ENCODE measurements at regions not wholly inside any gene's neighbourhood (a gene's known extent, or its start where the extent isn't known, plus 50 kb on each side); places are given as distances from the start of the nearest gene placed in this dataset.
"Not testable (repeated sequence)": the region's sequence is repeated elsewhere in the genome, so short reads cannot be mapped to it uniquely, and the experiment has no call there.

GRCh38 chr5:2063380-2063779 lies 180.7 kb upstream of the IRX4 start:
- DNase-seq = not testable (repeated sequence)

- DNase-seq = no peak
These were observed 170.0 kb upstream of the IRX4 start for GRCh38 chr5:2052687-2053086.

GRCh38 chr5:2049876-2050275 lies 167.2 kb upstream of the IRX4 start:
- DNase-seq = no peak

- no peak for DNase-seq
These were observed 165.9 kb upstream of the IRX4 start for GRCh38 chr5:2048664-2049063.

- no peak for DNase-seq
These were observed 164.7 kb upstream of the IRX4 start for GRCh38 chr5:2047341-2047927.

GRCh38 chr5:2044041-2044440 lies 161.3 kb upstream of the IRX4 start:
- no peak for DNase-seq

- no peak for DNase-seq
These were observed 156.4 kb upstream of the IRX4 start for GRCh38 chr5:2039180-2039531.

- DNase-seq = peak; percentile 48
These were observed 155.8 kb upstream of the IRX4 start for GRCh38 chr5:2038321-2039179.

- no peak for DNase-seq
These were observed 154.2 kb upstream of the IRX4 start for GRCh38 chr5:2036885-2037284.

GRCh38 chr5:2032432-2032831 lies 149.7 kb upstream of the IRX4 start:
- DNase-seq = no peak

GRCh38 chr5:2031581-2031980 lies 148.9 kb upstream of the IRX4 start:
- no peak for DNase-seq

- no peak for DNase-seq
These were observed 147.4 kb upstream of the IRX4 start for GRCh38 chr5:2030131-2030530.

GRCh38 chr5:2029206-2029605 lies 146.5 kb upstream of the IRX4 start:
- no peak for DNase-seq

- DNase-seq = no peak
These were observed 145.1 kb upstream of the IRX4 start for GRCh38 chr5:2027790-2028189.

GRCh38 chr5:2024986-2025721 lies 142.4 kb upstream of the IRX4 start:
- no peak for DNase-seq

- no peak for DNase-seq
These were observed 140.5 kb upstream of the IRX4 start for GRCh38 chr5:2023196-2023595.

GRCh38 chr5:2022436-2022835 lies 139.7 kb upstream of the IRX4 start:
- DNase-seq = no peak

- DNase-seq = no peak
These were observed 138.9 kb upstream of the IRX4 start for GRCh38 chr5:2021484-2022176.

- no peak for DNase-seq
These were observed 138.0 kb upstream of the IRX4 start for GRCh38 chr5:2020730-2021129.

- DNase-seq = no peak
These were observed 137.0 kb upstream of the IRX4 start for GRCh38 chr5:2019716-2020115.

- DNase-seq = no peak
These were observed 135.6 kb upstream of the IRX4 start for GRCh38 chr5:2018390-2018724.

- DNase-seq = no peak
These were observed 135.0 kb upstream of the IRX4 start for GRCh38 chr5:2017540-2018389.

GRCh38 chr5:2015961-2016360 lies 133.2 kb upstream of the IRX4 start:
- no peak for DNase-seq
